Liver (tissue), 8 donors: ENCODE measurements at regions not wholly inside any gene's neighbourhood (a gene's known extent, or its start where the extent isn't known, plus 50 kb on each side); places are given as distances from the start of the nearest gene placed in this dataset.

Source experiments
- DNase-seq: peaks from one replicate; pipeline ENCODE4 v3.0.0-alpha.2; 2017; ENCODE audit warnings: low spot score
- H3K27ac ChIP-seq, 2 donors: one replicate each; pipeline ENCODE4 v1.7.0; 2013; ENCODE audit warnings: inconsistent platforms in 2 of 2, low read length in 2 of 2, control low read depth in 1 of 2, low read depth in 1 of 2, mild to moderate bottlenecking in 1 of 2
- H3K27me3 ChIP-seq, 4 donors: one replicate each; pipeline versions ENCODE4 v1.6.1 to v1.7.0; 2013; ENCODE audit warnings: low read length in 3 of 4, inconsistent platforms in 1 of 4, mild to moderate bottlenecking in 1 of 4, moderate library complexity in 1 of 4; ENCODE audit not compliant: control insufficient read depth in 4 of 4, insufficient read depth in 4 of 4
- H3K36me3 ChIP-seq, 4 donors: one replicate each; pipeline versions ENCODE4 v1.6.1 to v1.7.0; 2013; ENCODE audit warnings: low read length in 3 of 4, mild to moderate bottlenecking in 3 of 4, low read depth in 1 of 4, moderate library complexity in 1 of 4; ENCODE audit not compliant: control insufficient read depth in 4 of 4, insufficient read depth in 3 of 4
- H3K4me1 ChIP-seq, 4 donors: one replicate each; pipeline versions ENCODE4 v1.6.1 to v1.7.0; 2013; ENCODE audit warnings: low read length in 3 of 4, mild to moderate bottlenecking in 3 of 4, moderate library complexity in 1 of 4; ENCODE audit not compliant: control insufficient read depth in 4 of 4, insufficient read depth in 4 of 4
- H3K4me3 ChIP-seq, 3 donors: one replicate each; pipeline versions ENCODE4 v1.6.1 to v1.7.0; 2013; ENCODE audit warnings: low read length in 3 of 3, control low read depth in 1 of 3, low read depth in 1 of 3, mild to moderate bottlenecking in 1 of 3
- H3K9ac ChIP-seq, 2 donors: one replicate each; pipeline ENCODE4 v1.7.0; 2013; ENCODE audit warnings: low read length in 2 of 2, mild to moderate bottlenecking in 2 of 2, moderate library complexity in 2 of 2, control low read depth in 1 of 2, low read depth in 1 of 2
- H3K9me3 ChIP-seq, 4 donors: one replicate each; pipeline versions ENCODE4 v1.6.1 to v1.7.0; 2013; ENCODE audit warnings: low read length in 3 of 4; ENCODE audit not compliant: control insufficient read depth in 4 of 4
- ATF3 ChIP-seq: IDR thresholded peaks from 2 replicates; pipeline ENCODE4 v1.6.1; 2016; ENCODE audit warnings: antibody characterized with exemption
- CTCF ChIP-seq: fragments of 150-350 bp; IDR thresholded peaks from 2 replicates; pipeline ENCODE4 v1.5.1; 2017; ENCODE audit warnings: improper control_type of control experiment, low read depth, low read length; ENCODE audit not compliant: missing input control
- EGR1 ChIP-seq, 2 donors: IDR thresholded peaks; 2 replicates each; pipeline ENCODE4 v1.6.1; 2016 to 2018; ENCODE audit warnings: antibody characterized with exemption in 2 of 2, low read depth in 2 of 2
- FOXA1 ChIP-seq: IDR thresholded peaks from 2 replicates; pipeline ENCODE4 v1.6.1; 2016; ENCODE audit warnings: antibody characterized with exemption
- FOXA2 ChIP-seq: IDR thresholded peaks from 2 replicates; pipeline ENCODE4 v1.6.1; 2016; ENCODE audit warnings: antibody characterized with exemption
- GABPA ChIP-seq, 2 donors: IDR thresholded peaks in 1 of 2; conservative IDR thresholded peaks in 1 of 2; 2 replicates each; pipeline ENCODE4 v1.6.1; 2016; ENCODE audit warnings: antibody characterized with exemption in 2 of 2, mild to moderate bottlenecking in 1 of 2, moderate library complexity in 1 of 2
- HNF4A ChIP-seq, 2 donors: conservative IDR thresholded peaks; 2 replicates each; pipeline ENCODE4 v1.6.1; 2016; ENCODE audit warnings: antibody characterized with exemption in 2 of 2, mild to moderate bottlenecking in 2 of 2
- HNF4G ChIP-seq: IDR thresholded peaks from 2 replicates; pipeline ENCODE4 v1.6.1; 2016; ENCODE audit warnings: antibody characterized with exemption
- JUND ChIP-seq, 2 donors: IDR thresholded peaks; 2 replicates each; pipeline ENCODE4 v1.6.1; 2016; ENCODE audit warnings: antibody characterized with exemption in 2 of 2
- MAX ChIP-seq: IDR thresholded peaks from 2 replicates; pipeline ENCODE4 v1.6.1; 2016; ENCODE audit warnings: antibody characterized with exemption
- NR2F2 ChIP-seq: IDR thresholded peaks from 2 replicates; pipeline ENCODE4 v1.6.1; 2016; ENCODE audit warnings: antibody characterized with exemption
- RAD21 ChIP-seq, 2 donors: IDR thresholded peaks; 2 replicates each; pipeline ENCODE4 v1.6.1; 2016; ENCODE audit warnings: antibody characterized with exemption in 2 of 2, mild to moderate bottlenecking in 2 of 2
- REST ChIP-seq: IDR thresholded peaks from 2 replicates; pipeline ENCODE4 v1.6.1; 2016; ENCODE audit warnings: antibody characterized with exemption, mild to moderate bottlenecking
- RXRA ChIP-seq, 2 donors: IDR thresholded peaks; 2 replicates each; pipeline ENCODE4 v1.6.1; 2017 to 2018; ENCODE audit warnings: antibody characterized with exemption in 2 of 2, mild to moderate bottlenecking in 1 of 2
- SP1 ChIP-seq: IDR thresholded peaks from 2 replicates; pipeline ENCODE4 v1.6.1; 2018; ENCODE audit warnings: antibody characterized with exemption, mild to moderate bottlenecking
- TAF1 ChIP-seq: conservative IDR thresholded peaks from 2 replicates; pipeline ENCODE4 v1.6.1; 2016; ENCODE audit warnings: antibody characterized with exemption, mild to moderate bottlenecking
- YY1 ChIP-seq: IDR thresholded peaks from 2 replicates; pipeline ENCODE4 v1.6.1; 2016; ENCODE audit warnings: antibody characterized with exemption, mild to moderate bottlenecking
- ZBTB33 ChIP-seq: IDR thresholded peaks from 2 replicates; pipeline ENCODE4 v1.6.1; 2016; ENCODE audit warnings: antibody characterized with exemption
- WGBS: extraction: QIAGEN DNeasy Blood & Tissue Kit; methylation state at CpG from one replicate; pipeline ENCODE4 v1.1.7; 2013; 5-methylcytosine and 5-hydroxymethylcytosine counted together
- donor health status: healthy.
- donor health status: healthy.
- donor health status: healthy.
- donor health status: healthy.
- donor health status: healthy.

- TF ChIP-seq GABPA (IDR thresholded peaks at IDR 0.05 in 1 of 2, conservative IDR thresholded peaks at IDR 0.05 in 1 of 2) = no peak
- no peak for TF ChIP-seq JUND (IDR thresholded peaks at IDR 0.05)
Measured at GRCh38 chr15:53401503-53401902, 358.0 kb downstream of the WDR72 start (continued).

- no peak for DNase-seq
- Histone ChIP-seq H3K9me3 (no peaks in the 10 kb centered on the region), H3K36me3 (no peaks in the 10 kb centered on the region), H3K4me1 (peaks cover 0 to 8% (median 3%) of the 10 kb centered on the region in 4 donors), H3K27me3 (no peaks in the 10 kb centered on the region), H3K27ac (no peak overlapping the region), H3K4me3 (no peak overlapping the region), H3K9ac (no peak overlapping the region)
- WGBS = 92% methylated on average over 5 of the region's 5 CpGs
- TF ChIP-seq HNF4A (conservative IDR thresholded peaks at IDR 0.05) = no peak
- TF ChIP-seq SP1 = no peak
- no peak for TF ChIP-seq FOXA1
- TF ChIP-seq ATF3 = no peak
- TF ChIP-seq NR2F2 = no peak
- no peak for TF ChIP-seq CTCF
- TF ChIP-seq FOXA2 = no peak
Measured at GRCh38 chr15:53400986-53401385, 358.5 kb downstream of the WDR72 start.

- DNase-seq = no peak
- 83% methylated on average over 3 of the region's 3 CpGs for WGBS
- no peak overlapping the region for H3K9ac ChIP-seq
- no peak overlapping the region for H3K4me3 ChIP-seq
- H3K4me1 ChIP-seq = no peaks in the 10 kb centered on the region
- no peaks in the 10 kb centered on the region for H3K36me3 ChIP-seq
- TF ChIP-seq HNF4A (conservative IDR thresholded peaks at IDR 0.05) = no peak
- TF ChIP-seq EGR1 (IDR thresholded peaks at IDR 0.05; ENCODE audit: low read depth in 2 of 2) = no peak
- no peak for TF ChIP-seq RXRA (IDR thresholded peaks at IDR 0.05)
- no peak for TF ChIP-seq FOXA2
- TF ChIP-seq REST = no peak
- TF ChIP-seq JUND (IDR thresholded peaks at IDR 0.05) = no peak
- TF ChIP-seq RAD21 (IDR thresholded peaks at IDR 0.05) = no peak
- no peak for TF ChIP-seq SP1
- TF ChIP-seq GABPA (IDR thresholded peaks at IDR 0.05 in 1 of 2, conservative IDR thresholded peaks at IDR 0.05 in 1 of 2) = no peak
- TF ChIP-seq FOXA1 = no peak
- no peak for TF ChIP-seq MAX
- TF ChIP-seq TAF1 = no peak
- TF ChIP-seq ZBTB33 = no peak
- TF ChIP-seq ATF3 = no peak
- TF ChIP-seq YY1 = no peak
- TF ChIP-seq CTCF = no peak
- no peak for TF ChIP-seq NR2F2
- TF ChIP-seq HNF4G = no peak
- no peak overlapping the region for H3K27ac ChIP-seq
- no peaks in the 10 kb centered on the region for H3K9me3 ChIP-seq
- H3K27me3 ChIP-seq = no peaks in the 10 kb centered on the region
Measured at GRCh38 chr15:53397041-53397616, 362.3 kb downstream of the WDR72 start.
